IMR-90 (cell line): ENCODE measurements at regions not wholly inside any gene's neighbourhood (a gene's known extent, or its start where the extent isn't known, plus 50 kb on each side); places are given as distances from the start of the nearest gene placed in this dataset.

Experiments
- ATAC-seq: fragments of 200-7000 bp; cut with Tn5 transposase; 2 replicates; pipeline ENCODE4 v1.9.1; 2020; ENCODE audit warnings: low read depth, mild to moderate bottlenecking, moderate library complexity
- BruUV-seq: library from RNA; stranded (reverse); fragments of 400-500 nt; replicated peaks from 2 replicates; lab custom pipeline; 2021; lab: Mats Ljungman, UMichigan
- CTCF ChIA-PET: fragments of 300-600 bp; formaldehyde crosslinking; extraction: SDS; loops from one replicate; lab custom pipeline; 2021; ENCODE audit warnings: antibody characterized with exemption; lab: Yijun Ruan, JAX
- POLR2A ChIA-PET: fragments of 300-600 bp; sonication (Branson Sonifier 250); formaldehyde crosslinking; loops from one replicate; lab custom pipeline; 2022; ENCODE audit warnings: antibody characterized with exemption; ENCODE audit not compliant: unreplicated experiment; lab: Charles Lee
- DNase-seq: peaks from one replicate; pipeline ENCODE4 v3.0.0; 2013
- H2AFZ ChIP-seq: replicated peaks from 2 replicates; pipeline ENCODE3; 2013; ENCODE audit warnings: low read length, mild to moderate bottlenecking; ENCODE audit not compliant: poor library complexity
- H2AK5ac ChIP-seq: 2 replicates; pipeline ENCODE4 v1.6.1; 2013; ENCODE audit warnings: low read depth, low read length, inconsistent platforms
- H2AK9ac ChIP-seq: replicated peaks from 2 replicates; pipeline ENCODE3; 2013; ENCODE audit warnings: mild to moderate bottlenecking, low read depth, low read length, moderate library complexity; ENCODE audit not compliant: poor library complexity
- H2BK120ac ChIP-seq: 2 replicates; pipeline ENCODE4 v1.6.1; 2013; ENCODE audit warnings: low read depth, low read length, inconsistent platforms
- H2BK15ac ChIP-seq: 3 replicates; pipeline ENCODE4 v1.6.1; 2013; ENCODE audit warnings: low read depth, low read length, inconsistent platforms
- H2BK20ac ChIP-seq: 2 replicates; pipeline ENCODE4 v1.6.1; 2013; ENCODE audit warnings: low read depth, mild to moderate bottlenecking, inconsistent platforms, low read length, moderate library complexity
- H2BK5ac ChIP-seq: 2 replicates; pipeline ENCODE4 v1.6.1; 2013; ENCODE audit warnings: mild to moderate bottlenecking, low read depth, low read length, inconsistent platforms; ENCODE audit not compliant: poor library complexity, severe bottlenecking
- H3K14ac ChIP-seq: replicated peaks from 2 replicates; pipeline ENCODE4 v1.6.1; 2013; ENCODE audit warnings: low read depth, low read length, inconsistent platforms
- H3K18ac ChIP-seq: 2 replicates; pipeline ENCODE4 v1.6.1; 2013; ENCODE audit warnings: low read depth, low read length, control low read depth
- H3K23ac ChIP-seq: 2 replicates; pipeline ENCODE4 v1.6.1; 2013; ENCODE audit warnings: low read depth, low read length, inconsistent platforms
- H3K27ac ChIP-seq: 2 replicates; pipeline ENCODE4 v1.5.1; 2013; ENCODE audit warnings: mild to moderate bottlenecking, control low read depth, low read length; ENCODE audit not compliant: insufficient read depth
- H3K27me3 ChIP-seq: 2 replicates; pipeline ENCODE4 v1.6.1; 2013; ENCODE audit warnings: low read length; ENCODE audit not compliant: control insufficient read depth, insufficient read depth
- H3K36me3 ChIP-seq: 2 replicates; pipeline ENCODE4 v1.6.1; 2013; ENCODE audit warnings: low read length, mixed read lengths; ENCODE audit not compliant: control insufficient read depth, insufficient read depth
- H3K4ac ChIP-seq: 2 replicates; pipeline ENCODE4 v1.6.1; 2013; ENCODE audit warnings: low read depth, low read length, inconsistent platforms
- H3K4me1 ChIP-seq: 2 replicates; pipeline ENCODE4 v1.6.1; 2013; ENCODE audit warnings: low read length, mixed read lengths; ENCODE audit not compliant: control insufficient read depth, insufficient read depth
- H3K4me2 ChIP-seq: 2 replicates; pipeline ENCODE4 v1.6.1; 2013; ENCODE audit warnings: low read depth, mild to moderate bottlenecking, control low read depth, low read length, moderate library complexity
- H3K4me3 ChIP-seq: 2 replicates; pipeline ENCODE4 v1.5.1; 2013; ENCODE audit warnings: low read depth, mild to moderate bottlenecking, control low read depth, low read length, moderate library complexity; ENCODE audit not compliant: insufficient read depth
- H3K56ac ChIP-seq: 2 replicates; pipeline ENCODE4 v1.6.1; 2013; ENCODE audit warnings: low read length, inconsistent platforms; ENCODE audit not compliant: insufficient read depth; ENCODE audit errors: extremely low read depth
- H3K79me1 ChIP-seq, 2 experiments: 2 replicates each; pipeline ENCODE4 v1.6.1; 2013; ENCODE audit warnings: low read length in 2 of 2, inconsistent platforms in 1 of 2, low read depth in 1 of 2
- H3K9ac ChIP-seq: 2 replicates; pipeline ENCODE4 v1.6.1; 2013; ENCODE audit warnings: low read depth, low read length, control low read depth
- H3K9me1 ChIP-seq: 2 replicates; pipeline ENCODE4 v1.6.1; 2013; ENCODE audit warnings: low read length, inconsistent platforms; ENCODE audit not compliant: insufficient read depth
- H3K9me3 ChIP-seq: 2 replicates; pipeline ENCODE4 v1.6.1; 2013; ENCODE audit warnings: low read length; ENCODE audit not compliant: control insufficient read depth, insufficient read depth
- H4K20me1 ChIP-seq: 2 replicates; pipeline ENCODE4 v1.6.1; 2013; ENCODE audit warnings: low read length, inconsistent platforms; ENCODE audit not compliant: insufficient read depth
- H4K5ac ChIP-seq: 2 replicates; pipeline ENCODE4 v1.6.1; 2013; ENCODE audit warnings: mild to moderate bottlenecking, low read depth, low read length, control low read depth
- H4K8ac ChIP-seq, 2 experiments: 2 replicates each; pipeline ENCODE4 v1.6.1; 2013; ENCODE audit warnings: low read depth in 2 of 2, low read length in 2 of 2, control low read depth in 1 of 2, inconsistent platforms in 1 of 2
- H4K91ac ChIP-seq: 2 replicates; pipeline ENCODE4 v1.6.1; 2013; ENCODE audit warnings: low read depth, low read length, inconsistent platforms; ENCODE audit not compliant: insufficient read depth
- CEBPB ChIP-seq: IDR thresholded peaks from 2 replicates; pipeline ENCODE4 v1.6.1; 2012; ENCODE audit warnings: low read depth, low read length, improper control_type of control experiment
- CHD1 ChIP-seq: IDR thresholded peaks from 2 replicates; pipeline ENCODE4 v1.6.1; 2012; ENCODE audit warnings: low read depth, low read length, improper control_type of control experiment
- FOS ChIP-seq: fragments of 150-350 bp; IDR thresholded peaks from 2 replicates; pipeline ENCODE4 v1.6.1; 2016; ENCODE audit warnings: low read depth, low read length
- MAFK ChIP-seq: IDR thresholded peaks from 2 replicates; pipeline ENCODE4 v1.6.1; 2012; ENCODE audit warnings: low read depth, low read length, improper control_type of control experiment
- MAZ ChIP-seq: IDR thresholded peaks from 2 replicates; pipeline ENCODE4 v1.6.1; 2012; ENCODE audit warnings: low read depth, mild to moderate bottlenecking, low read length, improper control_type of control experiment, moderate library complexity, borderline replicate concordance
- MXI1 ChIP-seq: IDR thresholded peaks from 2 replicates; pipeline ENCODE4 v1.6.1; 2012; ENCODE audit warnings: low read depth, mild to moderate bottlenecking, low read length, moderate library complexity, borderline replicate concordance
- NFE2L2 ChIP-seq: fragments of 150-350 bp; IDR thresholded peaks from 2 replicates; pipeline ENCODE4 v1.6.1; 2016; ENCODE audit warnings: low read depth, mild to moderate bottlenecking, low read length
- POLR2A ChIP-seq: IDR thresholded peaks from 2 replicates; pipeline ENCODE4 v1.6.1; 2012; ENCODE audit warnings: mild to moderate bottlenecking, low read depth, low read length
- RAD21 ChIP-seq: IDR thresholded peaks from 2 replicates; pipeline ENCODE4 v1.6.1; 2012; ENCODE audit warnings: low read length, improper control_type of control experiment
- RFX5 ChIP-seq: IDR thresholded peaks from 2 replicates; pipeline ENCODE4 v1.8.0; 2012; ENCODE audit warnings: low read depth, mild to moderate bottlenecking, low read length, moderate library complexity
- SMC3 ChIP-seq: fragments of 150-350 bp; IDR thresholded peaks from 2 replicates; pipeline ENCODE4 v1.6.1; 2016; ENCODE audit warnings: low read depth, mild to moderate bottlenecking, antibody characterized with exemption, low read length, moderate library complexity
- WGBS, 2 experiments: methylation state at CpG; one replicate each; pipeline versions ENCODE4 v1.1.5 to v1.1.7; 2013; ENCODE audit warnings: missing lambda C conversion rate in 2 of 2; ENCODE audit not compliant: insufficient read length in 1 of 2; ENCODE audit errors: extremely low coverage in 2 of 2; 5-methylcytosine and 5-hydroxymethylcytosine counted together
- dilution Hi-C: fragments of 300-500 bp; cut with HindIII; formaldehyde crosslinking; loops from one replicate; pipeline ENCODE4 v1.14.3; 2018; ENCODE audit warnings: low sequenced_read_pairs; ENCODE audit not compliant: unreplicated experiment
- in situ Hi-C: fragments of 300-500 bp; cut with MboI; formaldehyde crosslinking; loops from 3 replicates; pipeline ENCODE4 v1.14.3; 2019; ENCODE audit warnings: low sequenced_read_pairs, inconsistent platforms, mixed read lengths
- intact Hi-C: fragments of 100-400 bp; cut with micrococcal nuclease; formaldehyde crosslinking; loops from 2 replicates; pipeline ENCODE4 v1.10.0; 2022
- TF ChIP-seq, protein P1 (sequence below): fragments of 150-350 bp; IDR thresholded peaks from 2 replicates; pipeline ENCODE4 v1.6.1; 2016; ENCODE audit warnings: low read depth, mild to moderate bottlenecking, low read length, moderate library complexity, borderline replicate concordance
- TF ChIP-seq, protein P2 (sequence below): fragments of 150-350 bp; IDR thresholded peaks from 2 replicates; pipeline ENCODE4 v1.6.1; 2017; ENCODE audit warnings: mild to moderate bottlenecking, antibody characterized with exemption, low read length, low read depth
- TF ChIP-seq, protein P3 (sequence below): conservative IDR thresholded peaks from 2 replicates; pipeline ENCODE4 v1.5.1; 2012; ENCODE audit warnings: mild to moderate bottlenecking, low read depth, low read length, improper control_type of control experiment

DNA sequence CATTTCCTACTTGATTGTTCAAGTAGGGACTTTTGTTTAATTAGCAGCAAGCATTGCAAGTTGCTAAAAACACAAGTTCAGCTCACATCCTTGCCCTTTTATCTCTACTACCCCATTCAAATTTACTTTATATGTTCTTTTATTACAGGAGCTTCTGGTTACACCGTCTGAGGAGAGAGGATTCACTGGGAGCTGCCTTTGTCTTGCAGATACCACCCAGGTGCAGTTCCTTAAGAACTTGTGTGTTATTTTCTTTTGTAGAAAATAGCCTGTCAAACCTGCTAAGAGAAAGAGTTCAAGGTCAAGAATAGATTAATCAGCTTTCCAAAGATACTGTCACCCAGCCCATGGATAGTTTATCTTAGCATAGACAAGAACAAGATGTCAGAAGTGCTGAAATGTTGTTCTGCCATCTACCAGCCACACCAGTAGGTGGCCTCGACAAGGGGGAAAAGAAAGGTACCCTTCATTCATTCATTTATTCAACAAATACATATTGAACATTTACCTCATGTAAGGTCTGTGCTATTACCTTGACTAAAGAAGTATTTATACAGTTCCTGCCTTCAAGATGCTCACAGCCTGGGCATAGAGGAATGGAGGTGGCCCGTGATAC is 750.3 kb downstream of the MAT2B start:
- CTCF ChIA-PET: no interaction called here
- ATAC-seq (no peak), DNase-seq (no peak)
- no peak overlapping the region for H2AK5ac ChIP-seq
- H3K36me3 ChIP-seq: no peaks in the 10 kb centered on the region
- H3K4me2 ChIP-seq: no peak overlapping the region
- no peaks in the 10 kb centered on the region for H3K9me1 ChIP-seq
- H4K8ac ChIP-seq: no peak overlapping the region
- H2AFZ ChIP-seq: no peak overlapping the region
- no peak overlapping the region for H3K4me3 ChIP-seq
- no peak overlapping the region for H3K14ac ChIP-seq
- no peak overlapping the region for H3K18ac ChIP-seq
- no peak overlapping the region for H3K4ac ChIP-seq
- H4K20me1 ChIP-seq: no peaks in the 10 kb centered on the region
- no peaks in the 10 kb centered on the region for H3K9me3 ChIP-seq
- BruUV-seq: no TSS peak
- no peak overlapping the region for H2BK20ac ChIP-seq
- dilution Hi-C loops (no loop called here), in situ Hi-C loops (no loop called here), intact Hi-C loops (no loop called here)
- no peaks in the 10 kb centered on the region for H3K4me1 ChIP-seq
- H3K9ac ChIP-seq: no peak overlapping the region
- TF ChIP-seq MXI1: no peak
- TF ChIP-seq MAFK: no peak
- no peak for TF ChIP-seq RFX5
- no peak for TF ChIP-seq FOS
- no peak for TF ChIP-seq NFE2L2
- no peak for TF ChIP-seq RAD21
- TF ChIP-seq, protein P1, sequence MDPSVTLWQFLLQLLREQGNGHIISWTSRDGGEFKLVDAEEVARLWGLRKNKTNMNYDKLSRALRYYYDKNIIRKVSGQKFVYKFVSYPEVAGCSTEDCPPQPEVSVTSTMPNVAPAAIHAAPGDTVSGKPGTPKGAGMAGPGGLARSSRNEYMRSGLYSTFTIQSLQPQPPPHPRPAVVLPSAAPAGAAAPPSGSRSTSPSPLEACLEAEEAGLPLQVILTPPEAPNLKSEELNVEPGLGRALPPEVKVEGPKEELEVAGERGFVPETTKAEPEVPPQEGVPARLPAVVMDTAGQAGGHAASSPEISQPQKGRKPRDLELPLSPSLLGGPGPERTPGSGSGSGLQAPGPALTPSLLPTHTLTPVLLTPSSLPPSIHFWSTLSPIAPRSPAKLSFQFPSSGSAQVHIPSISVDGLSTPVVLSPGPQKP: no peak
- TF ChIP-seq, protein P2, sequence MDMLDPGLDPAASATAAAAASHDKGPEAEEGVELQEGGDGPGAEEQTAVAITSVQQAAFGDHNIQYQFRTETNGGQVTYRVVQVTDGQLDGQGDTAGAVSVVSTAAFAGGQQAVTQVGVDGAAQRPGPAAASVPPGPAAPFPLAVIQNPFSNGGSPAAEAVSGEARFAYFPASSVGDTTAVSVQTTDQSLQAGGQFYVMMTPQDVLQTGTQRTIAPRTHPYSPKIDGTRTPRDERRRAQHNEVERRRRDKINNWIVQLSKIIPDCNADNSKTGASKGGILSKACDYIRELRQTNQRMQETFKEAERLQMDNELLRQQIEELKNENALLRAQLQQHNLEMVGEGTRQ: no peak
- no peak for TF ChIP-seq MAZ
- TF ChIP-seq POLR2A: no peak
- TF ChIP-seq CHD1: no peak
- TF ChIP-seq CEBPB: no peak
- TF ChIP-seq, protein P3, sequence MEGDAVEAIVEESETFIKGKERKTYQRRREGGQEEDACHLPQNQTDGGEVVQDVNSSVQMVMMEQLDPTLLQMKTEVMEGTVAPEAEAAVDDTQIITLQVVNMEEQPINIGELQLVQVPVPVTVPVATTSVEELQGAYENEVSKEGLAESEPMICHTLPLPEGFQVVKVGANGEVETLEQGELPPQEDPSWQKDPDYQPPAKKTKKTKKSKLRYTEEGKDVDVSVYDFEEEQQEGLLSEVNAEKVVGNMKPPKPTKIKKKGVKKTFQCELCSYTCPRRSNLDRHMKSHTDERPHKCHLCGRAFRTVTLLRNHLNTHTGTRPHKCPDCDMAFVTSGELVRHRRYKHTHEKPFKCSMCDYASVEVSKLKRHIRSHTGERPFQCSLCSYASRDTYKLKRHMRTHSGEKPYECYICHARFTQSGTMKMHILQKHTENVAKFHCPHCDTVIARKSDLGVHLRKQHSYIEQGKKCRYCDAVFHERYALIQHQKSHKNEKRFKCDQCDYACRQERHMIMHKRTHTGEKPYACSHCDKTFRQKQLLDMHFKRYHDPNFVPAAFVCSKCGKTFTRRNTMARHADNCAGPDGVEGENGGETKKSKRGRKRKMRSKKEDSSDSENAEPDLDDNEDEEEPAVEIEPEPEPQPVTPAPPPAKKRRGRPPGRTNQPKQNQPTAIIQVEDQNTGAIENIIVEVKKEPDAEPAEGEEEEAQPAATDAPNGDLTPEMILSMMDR: no peak
- TF ChIP-seq SMC3: no peak
- no peak overlapping the region for H3K23ac ChIP-seq
- no peak overlapping the region for H3K56ac ChIP-seq
- H4K5ac ChIP-seq: no peak overlapping the region
- H2BK15ac ChIP-seq: no peak overlapping the region
- H3K79me1 ChIP-seq: no peaks in the 10 kb centered on the region
- no peak overlapping the region for H2AK9ac ChIP-seq
- no peak overlapping the region for H2BK120ac ChIP-seq
- WGBS, 2 experiments: no CpG with 5 or more reads among the region's 3 CpGs
- no peak overlapping the region for H3K27ac ChIP-seq
- no peak overlapping the region for H4K91ac ChIP-seq
- POLR2A ChIA-PET: no interaction called here
- H2BK5ac ChIP-seq: no peak overlapping the region
- H3K27me3 ChIP-seq: no peaks in the 10 kb centered on the region
